Keratinocyte (primary cell): ENCODE measurements at regions not wholly inside any gene's neighbourhood (a gene's known extent, or its start where the extent isn't known, plus 50 kb on each side); places are given as distances from the start of the nearest gene placed in this dataset.

ENCODE experiments used
- CTCF ChIP-seq, 3 experiments: IDR thresholded peaks in 1 of 3; conservative IDR thresholded peaks in 1 of 3; optimal IDR thresholded peaks in 1 of 3; 2 replicates in 2 of 3; 3 replicates in 1 of 3; pipeline versions ENCODE3 to v1.5.1; 2011; ENCODE audit warnings: low read length in 3 of 3, mild to moderate bottlenecking in 3 of 3, moderate library complexity in 2 of 3, control low read depth in 1 of 3, inconsistent platforms in 1 of 3; ENCODE audit not compliant: insufficient read depth in 2 of 3; ENCODE audit errors: extremely low read depth in 1 of 3
- EZH2 ChIP-seq: IDR thresholded peaks from one replicate; pipeline ENCODE4 v1.6.1; 2012; ENCODE audit warnings: inconsistent platforms, mild to moderate bottlenecking, low read length, moderate library complexity

- no peak for TF ChIP-seq CTCF (optimal IDR thresholded peaks at IDR 0.05 in 1 of 3, IDR thresholded peaks at IDR 0.05 in 1 of 3, conservative IDR thresholded peaks at IDR 0.05 in 1 of 3; ENCODE audit: extremely low read depth in 1 of 3, insufficient read depth in 2 of 3, low read length in 3 of 3)
- no peak for TF ChIP-seq EZH2
These were observed 191.6 kb upstream of the MSX2 start for GRCh38 chr5:174532455-174533453.
